Thyroid gland (tissue), 4 donors: ENCODE measurements at regions not wholly inside any gene's neighbourhood (a gene's known extent, or its start where the extent isn't known, plus 50 kb on each side); places are given as distances from the start of the nearest gene placed in this dataset.

Experiments used
- CTCF ChIP-seq, 6 experiments: fragments of 200-600 bp in 3 of 6; fragments of 450-650 bp in 3 of 6; sonication (generic) in 3 of 6; IDR thresholded peaks; one replicate each; pipeline ENCODE4 v1.5.1; 2016 to 2019; ENCODE audit warnings: antibody characterized with exemption in 6 of 6, mild to moderate bottlenecking in 2 of 6, inconsistent platforms in 1 of 6, moderate library complexity in 1 of 6
- POLR2A ChIP-seq, 2 donors: fragments of 450-650 bp; IDR thresholded peaks; one replicate each; pipeline ENCODE4 v1.6.1; 2017; ENCODE audit warnings: antibody characterized with exemption in 2 of 2, mild to moderate bottlenecking in 2 of 2, moderate library complexity in 1 of 2

GRCh38 chr11:109000531-109000930 lies 335.7 kb downstream of the DDX10 start:
- TF ChIP-seq CTCF (IDR thresholded peaks at IDR 0.05) = no peak
- no peak for TF ChIP-seq POLR2A (IDR thresholded peaks at IDR 0.05)
